ENCODE measurements at regions not wholly inside any gene's neighbourhood (a gene's known extent, or its start where the extent isn't known, plus 50 kb on each side); places are given as distances from the start of the nearest gene placed in this dataset.
"Not testable (repeated sequence)": the region's sequence is repeated elsewhere in the genome, so short reads cannot be mapped to it uniquely, and the experiment has no call there.

DNA sequence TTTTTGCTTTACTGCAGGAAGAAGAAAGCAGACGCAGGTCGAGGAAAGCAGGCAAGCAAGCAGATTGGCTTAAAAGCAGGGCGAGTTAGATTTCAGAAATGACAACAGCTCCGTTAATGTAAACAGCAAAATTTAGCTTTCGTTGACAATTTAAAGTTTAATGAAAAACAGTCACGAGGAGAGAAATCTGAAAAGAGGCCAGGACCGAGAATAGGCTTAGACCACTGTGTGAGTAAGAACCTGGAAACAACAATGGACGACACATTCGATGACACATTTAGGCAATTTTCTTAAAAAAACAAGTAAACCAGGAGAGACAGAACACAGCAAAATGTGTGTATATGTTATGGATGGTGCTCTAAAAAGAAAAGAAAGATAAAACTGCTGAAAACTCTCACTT, 155.3 kb downstream of the ISOC1 start:
- intact Hi-C loops (cut with DNase I, micrococcal nuclease), result no loop called here
- Mint-ChIP-seq H3K4me1 (ENCODE audit: low read depth) (no peaks in the 10 kb centered on the region), H3K27me3 (no peaks in the 10 kb centered on the region), H3K4me3 (no peak overlapping the region), H3K36me3 (ENCODE audit: low read depth) (no peaks in the 10 kb centered on the region), H3K9me3 (peaks cover 17% of the 10 kb centered on the region), H3K27ac (no peak overlapping the region)
- CTCF ChIA-PET, result interaction anchor here (0.6 kb wide), 1 partner anchor 344 kb away, joined by 3 read pairs; no protein-coding TSS in a partner anchor
- ATAC-seq (ENCODE audit: poor library complexity) (no peak), DNase-seq (no peak)
- Histone ChIP-seq H3K9me3 (ENCODE audit: control insufficient read depth in 1 of 2, insufficient read depth in 1 of 2, low read length in 2 of 2) (peaks cover 0 to 6% of the 10 kb centered on the region in 2 experiments), H3K27ac (ENCODE audit: low read depth in 1 of 2, low read length in 2 of 2) (no peak overlapping the region), H3K27me3 (ENCODE audit: control insufficient read depth in 1 of 2, insufficient read depth in 2 of 2, low read length in 2 of 2) (no peaks in the 10 kb centered on the region), H3K4me1 (ENCODE audit: insufficient read depth, low read length) (no peaks in the 10 kb centered on the region), H3K4me3 (ENCODE audit: low read length) (no peak overlapping the region), H3K36me3 (ENCODE audit: insufficient read depth, low read length) (no peaks in the 10 kb centered on the region)
- TF ChIP-seq, protein P1, sequence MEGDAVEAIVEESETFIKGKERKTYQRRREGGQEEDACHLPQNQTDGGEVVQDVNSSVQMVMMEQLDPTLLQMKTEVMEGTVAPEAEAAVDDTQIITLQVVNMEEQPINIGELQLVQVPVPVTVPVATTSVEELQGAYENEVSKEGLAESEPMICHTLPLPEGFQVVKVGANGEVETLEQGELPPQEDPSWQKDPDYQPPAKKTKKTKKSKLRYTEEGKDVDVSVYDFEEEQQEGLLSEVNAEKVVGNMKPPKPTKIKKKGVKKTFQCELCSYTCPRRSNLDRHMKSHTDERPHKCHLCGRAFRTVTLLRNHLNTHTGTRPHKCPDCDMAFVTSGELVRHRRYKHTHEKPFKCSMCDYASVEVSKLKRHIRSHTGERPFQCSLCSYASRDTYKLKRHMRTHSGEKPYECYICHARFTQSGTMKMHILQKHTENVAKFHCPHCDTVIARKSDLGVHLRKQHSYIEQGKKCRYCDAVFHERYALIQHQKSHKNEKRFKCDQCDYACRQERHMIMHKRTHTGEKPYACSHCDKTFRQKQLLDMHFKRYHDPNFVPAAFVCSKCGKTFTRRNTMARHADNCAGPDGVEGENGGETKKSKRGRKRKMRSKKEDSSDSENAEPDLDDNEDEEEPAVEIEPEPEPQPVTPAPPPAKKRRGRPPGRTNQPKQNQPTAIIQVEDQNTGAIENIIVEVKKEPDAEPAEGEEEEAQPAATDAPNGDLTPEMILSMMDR (IDR thresholded peaks at IDR 0.05), result no peak
- POLR2A ChIA-PET, result no interaction called here

DNA sequence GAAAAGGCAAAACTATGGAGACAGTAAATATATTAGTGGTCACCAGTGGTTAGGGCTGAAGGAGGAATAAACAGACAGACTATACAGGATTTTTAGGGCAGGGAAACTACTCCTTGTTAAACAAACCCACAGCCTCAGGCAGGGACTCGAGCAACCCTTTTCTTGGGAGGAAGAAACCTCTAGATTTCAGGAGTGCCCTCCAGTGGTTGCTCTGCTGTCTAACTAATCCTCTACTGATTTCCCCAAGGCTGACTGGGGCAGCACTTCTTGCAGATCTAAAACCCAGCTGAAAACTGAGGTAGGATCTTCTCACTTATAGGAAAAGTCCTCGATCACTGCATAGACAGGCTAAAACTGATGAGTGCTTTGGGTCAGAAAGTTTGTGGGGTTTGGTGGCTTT, 176.8 kb downstream of the ISOC1 start:
- Mint-ChIP-seq H3K4me1 (ENCODE audit: low read depth) (no peaks in the 10 kb centered on the region), H3K27me3 (no peaks in the 10 kb centered on the region), H3K27ac (no peak overlapping the region), H3K9me3 (no peaks in the 10 kb centered on the region), H3K36me3 (ENCODE audit: low read depth) (no peaks in the 10 kb centered on the region), H3K4me3 (no peak overlapping the region)
- ATAC-seq (ENCODE audit: poor library complexity) (no peak), DNase-seq (no peak)
- TF ChIP-seq, protein P1 (IDR thresholded peaks at IDR 0.05), result no peak
- Histone ChIP-seq H3K36me3 (ENCODE audit: insufficient read depth, low read length) (no peaks in the 10 kb centered on the region), H3K4me1 (ENCODE audit: insufficient read depth, low read length) (no peaks in the 10 kb centered on the region), H3K27ac (ENCODE audit: low read depth in 1 of 2, low read length in 2 of 2) (no peak overlapping the region), H3K4me3 (ENCODE audit: low read length) (no peak overlapping the region), H3K9me3 (ENCODE audit: control insufficient read depth in 1 of 2, insufficient read depth in 1 of 2, low read length in 2 of 2) (peaks cover 0 to 3% of the 10 kb centered on the region in 2 experiments), H3K27me3 (ENCODE audit: control insufficient read depth in 1 of 2, insufficient read depth in 2 of 2, low read length in 2 of 2) (no peaks in the 10 kb centered on the region)
- ChIA-PET CTCF (no interaction called here), POLR2A (no interaction called here)
- intact Hi-C loops (cut with DNase I, micrococcal nuclease), result no loop called here

DNA sequence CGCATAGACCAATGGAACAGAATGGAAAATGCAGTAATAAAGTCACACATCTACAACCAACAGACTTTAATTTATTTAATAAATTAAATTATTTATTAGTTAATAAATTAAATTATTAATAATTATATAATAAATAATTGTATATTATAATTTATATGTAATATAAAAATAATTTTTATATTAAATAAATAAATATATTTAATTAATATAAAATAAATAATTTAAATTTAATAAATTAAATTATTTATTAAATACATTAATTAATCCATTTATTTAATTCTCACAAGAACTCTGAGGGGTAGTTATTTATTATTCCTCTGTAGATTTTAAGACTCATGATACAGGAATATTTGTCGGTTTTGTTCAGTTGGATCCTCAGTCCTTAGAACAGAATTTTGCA, 176.1 kb upstream of the ADAMTS19 start:
- DNase-seq (no peak), ATAC-seq (ENCODE audit: poor library complexity) (no peak)
- TF ChIP-seq, protein P1 (IDR thresholded peaks at IDR 0.05), result no peak
- Histone ChIP-seq H3K36me3 (ENCODE audit: insufficient read depth, low read length) (no peaks in the 10 kb centered on the region), H3K27ac (ENCODE audit: low read depth in 1 of 2, low read length in 2 of 2) (no peak overlapping the region), H3K4me3 (ENCODE audit: low read length) (no peak overlapping the region), H3K27me3 (ENCODE audit: control insufficient read depth in 1 of 2, insufficient read depth in 2 of 2, low read length in 2 of 2) (no peaks in the 10 kb centered on the region), H3K9me3 (ENCODE audit: control insufficient read depth in 1 of 2, insufficient read depth in 1 of 2, low read length in 2 of 2) (no peaks in the 10 kb centered on the region), H3K4me1 (ENCODE audit: insufficient read depth, low read length) (no peaks in the 10 kb centered on the region)
- ChIA-PET CTCF (no interaction called here), POLR2A (no interaction called here)
- Mint-ChIP-seq H3K4me1 (ENCODE audit: low read depth) (no peaks in the 10 kb centered on the region), H3K4me3 (no peak overlapping the region), H3K36me3 (ENCODE audit: low read depth) (no peaks in the 10 kb centered on the region), H3K27ac (no peak overlapping the region), H3K27me3 (no peaks in the 10 kb centered on the region), H3K9me3 (peaks cover 10% of the 10 kb centered on the region)
- intact Hi-C loops (cut with DNase I, micrococcal nuclease), result no loop called here

DNA sequence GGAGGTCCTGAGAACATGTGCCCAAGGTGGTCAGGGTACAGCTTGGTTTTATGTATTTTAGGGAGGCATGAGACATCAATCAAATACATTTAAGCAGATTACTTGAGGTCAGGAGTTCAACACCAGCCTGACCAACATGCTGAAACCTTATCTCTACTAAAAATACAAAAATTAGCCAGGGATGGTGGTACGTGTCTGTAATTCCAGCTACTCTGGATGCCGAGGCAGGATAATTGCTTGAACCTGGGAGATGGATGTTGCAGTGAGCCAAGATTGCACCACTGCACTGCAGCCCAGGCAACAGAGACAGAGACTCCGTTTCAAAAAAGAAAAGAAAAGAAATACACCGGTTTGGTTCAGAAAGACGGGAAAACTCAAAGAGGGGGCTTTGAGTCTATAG, 165.9 kb upstream of the ADAMTS19 start:
- H3K4me1 ChIP-seq (ENCODE audit: insufficient read depth, low read length); H3K4me3 Mint-ChIP-seq; DNase-seq; H3K4me1 Mint-ChIP-seq (ENCODE audit: low read depth); ATAC-seq (ENCODE audit: poor library complexity); H3K27ac Mint-ChIP-seq; H3K27ac ChIP-seq (ENCODE audit: low read depth in 1 of 2, low read length in 2 of 2); H3K27me3 ChIP-seq (ENCODE audit: control insufficient read depth in 1 of 2, insufficient read depth in 2 of 2, low read length in 2 of 2); H3K27me3 Mint-ChIP-seq; H3K36me3 ChIP-seq (ENCODE audit: insufficient read depth, low read length); H3K9me3 ChIP-seq (ENCODE audit: control insufficient read depth in 1 of 2, insufficient read depth in 1 of 2, low read length in 2 of 2); H3K4me3 ChIP-seq (ENCODE audit: low read length); intact Hi-C loops (cut with DNase I, micrococcal nuclease); H3K36me3 Mint-ChIP-seq (ENCODE audit: low read depth); CTCF ChIA-PET; POLR2A ChIA-PET: not testable (repeated sequence)
- H3K9me3 Mint-ChIP-seq, result peaks cover 12% of the 10 kb centered on the region
